ENCODE measurements at regions not wholly inside any gene's neighbourhood (a gene's known extent, or its start where the extent isn't known, plus 50 kb on each side); places are given as distances from the start of the nearest gene placed in this dataset.

GRCh38 chr6:905556-905955 is 212.6 kb upstream of the EXOC2 start:
- TF ChIP-seq EZH2 (IDR thresholded peaks at IDR 0.05; ENCODE audit: borderline replicate concordance, low read depth, low read length, severe bottlenecking): no peak
- TF ChIP-seq CTCF (IDR thresholded peaks at IDR 0.05; ENCODE audit: borderline replicate concordance, extremely low read depth, low read length, poor library complexity, severe bottlenecking): no peak
- Histone ChIP-seq H3K27me3 (ENCODE audit: insufficient read depth, low read length, poor library complexity) (peaks cover 2% of the 10 kb centered on the region), H3K9me3 (ENCODE audit: insufficient read depth, low read length, severe bottlenecking) (no peaks in the 10 kb centered on the region), H4K20me1 (ENCODE audit: insufficient read depth, low read length) (no peaks in the 10 kb centered on the region), H3K36me3 (ENCODE audit: insufficient read depth, low read length) (no peaks in the 10 kb centered on the region), H2AFZ (ENCODE audit: low read depth, low read length) (no peak overlapping the region), H3K4me3 (ENCODE audit: low read depth in 1 of 2, low read length in 2 of 2) (no peak overlapping the region), H3K79me2 (ENCODE audit: insufficient read depth, low read length) (no peaks in the 10 kb centered on the region), H3K4me2 (ENCODE audit: insufficient read depth, low read length) (no peak overlapping the region), H3K4me1 (ENCODE audit: insufficient read depth, low read length) (no peaks in the 10 kb centered on the region), H3K9ac (ENCODE audit: low read depth, low read length) (no peak overlapping the region), H3K27ac (ENCODE audit: low read length) (no peak overlapping the region)
- DNase-seq: no peak
- no peak for ATAC-seq (ENCODE audit: insufficient read depth, low read depth)

- H3K4me3 ChIP-seq (ENCODE audit: low read depth in 1 of 2, low read length in 2 of 2): no peak overlapping the region
- H3K79me2 ChIP-seq (ENCODE audit: insufficient read depth, low read length): no peaks in the 10 kb centered on the region
- no peak for DNase-seq
- H4K20me1 ChIP-seq (ENCODE audit: insufficient read depth, low read length): no peaks in the 10 kb centered on the region
- no peak overlapping the region for H3K9ac ChIP-seq (ENCODE audit: low read depth, low read length)
- H3K27me3 ChIP-seq (ENCODE audit: insufficient read depth, low read length, poor library complexity): peaks cover 2% of the 10 kb centered on the region
- no peak overlapping the region for H3K27ac ChIP-seq (ENCODE audit: low read length)
- TF ChIP-seq CTCF (IDR thresholded peaks at IDR 0.05; ENCODE audit: borderline replicate concordance, extremely low read depth, low read length, poor library complexity, severe bottlenecking): no peak
- no peak for TF ChIP-seq EZH2 (IDR thresholded peaks at IDR 0.05; ENCODE audit: borderline replicate concordance, low read depth, low read length, severe bottlenecking)
- no peaks in the 10 kb centered on the region for H3K36me3 ChIP-seq (ENCODE audit: insufficient read depth, low read length)
- H3K4me2 ChIP-seq (ENCODE audit: insufficient read depth, low read length): no peak overlapping the region
- no peak overlapping the region for H2AFZ ChIP-seq (ENCODE audit: low read depth, low read length)
- no peak for ATAC-seq (ENCODE audit: insufficient read depth, low read depth)
- no peaks in the 10 kb centered on the region for H3K4me1 ChIP-seq (ENCODE audit: insufficient read depth, low read length)
- H3K9me3 ChIP-seq (ENCODE audit: insufficient read depth, low read length, severe bottlenecking): no peaks in the 10 kb centered on the region
Measured at GRCh38 chr6:904994-905393, 212.1 kb upstream of the EXOC2 start.

- no peaks in the 10 kb centered on the region for H3K4me1 ChIP-seq (ENCODE audit: insufficient read depth, low read length)
- no peak overlapping the region for H3K4me2 ChIP-seq (ENCODE audit: insufficient read depth, low read length)
- no peaks in the 10 kb centered on the region for H3K9me3 ChIP-seq (ENCODE audit: insufficient read depth, low read length, severe bottlenecking)
- no peak overlapping the region for H3K27ac ChIP-seq (ENCODE audit: low read length)
- no peaks in the 10 kb centered on the region for H3K79me2 ChIP-seq (ENCODE audit: insufficient read depth, low read length)
- H3K4me3 ChIP-seq (ENCODE audit: low read depth in 1 of 2, low read length in 2 of 2): no peak overlapping the region
- no peaks in the 10 kb centered on the region for H3K36me3 ChIP-seq (ENCODE audit: insufficient read depth, low read length)
- no peaks in the 10 kb centered on the region for H4K20me1 ChIP-seq (ENCODE audit: insufficient read depth, low read length)
- TF ChIP-seq EZH2 (IDR thresholded peaks at IDR 0.05; ENCODE audit: borderline replicate concordance, low read depth, low read length, severe bottlenecking): no peak
- no peak for TF ChIP-seq CTCF (IDR thresholded peaks at IDR 0.05; ENCODE audit: borderline replicate concordance, extremely low read depth, low read length, poor library complexity, severe bottlenecking)
- H3K27me3 ChIP-seq (ENCODE audit: insufficient read depth, low read length, poor library complexity): peaks cover 2% of the 10 kb centered on the region
- H3K9ac ChIP-seq (ENCODE audit: low read depth, low read length): no peak overlapping the region
- H2AFZ ChIP-seq (ENCODE audit: low read depth, low read length): no peak overlapping the region
- DNase-seq (no peak), ATAC-seq (ENCODE audit: insufficient read depth, low read depth) (no peak)
Measured at GRCh38 chr6:903761-904160, 210.8 kb upstream of the EXOC2 start.

Measured in DND-41 (cell line).